Cardiac muscle cell (in vitro differentiated cells and primary cell): ENCODE measurements at regions not wholly inside any gene's neighbourhood (a gene's known extent, or its start where the extent isn't known, plus 50 kb on each side); places are given as distances from the start of the nearest gene placed in this dataset.

Source experiments
- DNase-seq, 2 donors: peaks; one replicate each; pipeline versions ENCODE4 v3.0.0 to v3.0.0-alpha.2; 2010 to 2017; ENCODE audit warnings: low read depth in 1 of 2, low spot score in 1 of 2
- H3K27ac ChIP-seq: fragments of 200-600 bp; sonication (generic); 2 replicates; pipeline ENCODE4 v1.5.1; 2016
- H3K27me3 ChIP-seq: fragments of 200-600 bp; sonication (generic); 2 replicates; pipeline ENCODE4 v1.6.0; 2016; ENCODE audit warnings: control low read depth
- H3K36me3 ChIP-seq: fragments of 200-600 bp; sonication (generic); 2 replicates; pipeline ENCODE4 v1.5.1; 2016; ENCODE audit warnings: control low read depth
- H3K4me1 ChIP-seq: fragments of 200-600 bp; sonication (generic); 2 replicates; pipeline ENCODE4 v1.8.1; 2017; ENCODE audit warnings: low read depth, mild to moderate bottlenecking, mixed run types
- H3K4me3 ChIP-seq: fragments of 200-600 bp; sonication (generic); 2 replicates; pipeline ENCODE4 v1.5.1; 2016; ENCODE audit warnings: mild to moderate bottlenecking
- H3K9me3 ChIP-seq: fragments of 200-600 bp; sonication (generic); 2 replicates; pipeline ENCODE4 v1.5.1; 2017; ENCODE audit warnings: low read depth, mild to moderate bottlenecking, control low read depth
- TF ChIP-seq, protein P1 (sequence below): IDR thresholded peaks from 2 replicates; pipeline ENCODE4 v1.5.1; 2012; ENCODE audit warnings: low read depth, mild to moderate bottlenecking, low read length

DNA sequence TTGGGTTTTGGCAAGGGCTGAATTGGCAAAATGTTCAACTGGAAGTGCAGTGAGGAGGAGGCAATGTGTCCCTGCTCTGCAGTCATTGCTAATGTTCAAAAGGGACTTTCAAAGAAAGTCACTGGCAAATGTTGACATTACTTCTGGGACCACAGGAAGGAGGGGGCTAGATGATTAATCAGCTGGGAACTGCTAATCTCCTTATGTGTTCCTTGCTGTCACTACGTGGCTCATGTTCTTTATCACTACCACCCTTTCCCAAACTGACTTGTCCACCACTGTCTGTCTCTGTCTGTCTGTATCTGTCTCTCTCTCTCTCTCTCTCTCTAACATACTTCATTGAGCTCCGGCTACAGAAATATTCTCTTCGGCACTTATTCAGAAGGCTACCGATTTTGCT, 86.9 kb upstream of the MTPN start:
- TF ChIP-seq, protein P1, sequence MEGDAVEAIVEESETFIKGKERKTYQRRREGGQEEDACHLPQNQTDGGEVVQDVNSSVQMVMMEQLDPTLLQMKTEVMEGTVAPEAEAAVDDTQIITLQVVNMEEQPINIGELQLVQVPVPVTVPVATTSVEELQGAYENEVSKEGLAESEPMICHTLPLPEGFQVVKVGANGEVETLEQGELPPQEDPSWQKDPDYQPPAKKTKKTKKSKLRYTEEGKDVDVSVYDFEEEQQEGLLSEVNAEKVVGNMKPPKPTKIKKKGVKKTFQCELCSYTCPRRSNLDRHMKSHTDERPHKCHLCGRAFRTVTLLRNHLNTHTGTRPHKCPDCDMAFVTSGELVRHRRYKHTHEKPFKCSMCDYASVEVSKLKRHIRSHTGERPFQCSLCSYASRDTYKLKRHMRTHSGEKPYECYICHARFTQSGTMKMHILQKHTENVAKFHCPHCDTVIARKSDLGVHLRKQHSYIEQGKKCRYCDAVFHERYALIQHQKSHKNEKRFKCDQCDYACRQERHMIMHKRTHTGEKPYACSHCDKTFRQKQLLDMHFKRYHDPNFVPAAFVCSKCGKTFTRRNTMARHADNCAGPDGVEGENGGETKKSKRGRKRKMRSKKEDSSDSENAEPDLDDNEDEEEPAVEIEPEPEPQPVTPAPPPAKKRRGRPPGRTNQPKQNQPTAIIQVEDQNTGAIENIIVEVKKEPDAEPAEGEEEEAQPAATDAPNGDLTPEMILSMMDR: no peak
- H3K4me3 ChIP-seq: no peak overlapping the region
- no peak overlapping the region for H3K27ac ChIP-seq
- no peaks in the 10 kb centered on the region for H3K27me3 ChIP-seq
- peaks cover 26% of the 10 kb centered on the region for H3K4me1 ChIP-seq
- no peaks in the 10 kb centered on the region for H3K36me3 ChIP-seq
- no peak for DNase-seq
- H3K9me3 ChIP-seq: no peaks in the 10 kb centered on the region

DNA sequence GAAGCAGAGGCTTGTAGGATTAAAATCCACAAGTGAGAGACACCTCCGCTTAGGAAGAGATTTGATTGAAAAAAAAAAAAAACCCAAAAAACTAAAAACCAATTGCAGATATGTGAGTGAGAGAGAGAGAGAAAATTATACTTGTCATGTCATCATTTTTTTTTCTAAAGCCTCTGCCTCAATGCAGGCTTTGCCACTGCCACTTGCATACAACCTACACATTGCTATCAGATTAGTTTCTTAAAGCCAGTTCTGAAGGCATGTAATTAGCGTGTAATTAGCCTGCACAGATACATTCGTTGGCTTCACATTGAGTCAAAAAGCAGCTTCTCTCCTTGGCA, 86.1 kb upstream of the MTPN start:
- peaks cover 34% of the 10 kb centered on the region for H3K4me1 ChIP-seq
- no peaks in the 10 kb centered on the region for H3K36me3 ChIP-seq
- no peak overlapping the region for H3K4me3 ChIP-seq
- no peaks in the 10 kb centered on the region for H3K27me3 ChIP-seq
- no peaks in the 10 kb centered on the region for H3K9me3 ChIP-seq
- DNase-seq: no peak
- H3K27ac ChIP-seq: no peak overlapping the region
- TF ChIP-seq, protein P1: no peak

DNA sequence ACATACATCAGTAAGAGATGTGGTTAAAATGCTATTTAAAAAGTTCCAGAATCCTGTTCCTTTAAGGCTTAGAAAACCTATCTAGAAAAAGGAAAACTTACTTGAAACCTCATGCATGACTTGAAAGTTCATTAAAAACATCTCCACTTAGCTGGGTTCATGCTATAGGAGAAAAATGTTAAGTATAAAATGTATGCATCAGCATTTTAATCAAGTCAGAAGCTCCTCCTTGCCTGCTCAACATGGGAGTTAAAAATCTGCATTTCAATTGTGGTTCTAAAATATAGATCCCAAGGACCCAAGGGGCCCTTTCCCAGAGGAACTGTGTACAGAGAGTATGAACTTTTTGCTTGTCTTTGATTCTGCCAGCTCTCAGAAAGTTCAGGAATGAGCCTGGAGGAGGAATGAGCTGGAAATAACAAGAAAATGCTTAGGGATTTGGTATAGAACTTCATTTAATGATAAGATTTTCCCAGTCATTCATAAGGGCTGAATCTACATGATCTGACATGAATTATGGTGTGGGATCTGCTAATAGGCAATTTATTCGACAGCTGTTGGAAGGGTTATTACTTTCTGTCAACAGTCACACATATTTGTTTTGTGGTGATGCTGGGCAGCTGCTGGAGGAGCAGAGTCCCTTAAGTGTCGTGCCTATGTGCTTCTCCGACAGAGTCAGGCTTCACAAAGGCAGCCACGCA, 85.6 kb upstream of the MTPN start:
- H3K36me3 ChIP-seq: no peaks in the 10 kb centered on the region
- no peak for DNase-seq
- peaks cover 34% of the 10 kb centered on the region for H3K4me1 ChIP-seq
- no peak overlapping the region for H3K4me3 ChIP-seq
- H3K27ac ChIP-seq: peak overlapping the region; percentile 50
- TF ChIP-seq, protein P1: no peak
- H3K9me3 ChIP-seq: no peaks in the 10 kb centered on the region
- H3K27me3 ChIP-seq: no peaks in the 10 kb centered on the region

DNA sequence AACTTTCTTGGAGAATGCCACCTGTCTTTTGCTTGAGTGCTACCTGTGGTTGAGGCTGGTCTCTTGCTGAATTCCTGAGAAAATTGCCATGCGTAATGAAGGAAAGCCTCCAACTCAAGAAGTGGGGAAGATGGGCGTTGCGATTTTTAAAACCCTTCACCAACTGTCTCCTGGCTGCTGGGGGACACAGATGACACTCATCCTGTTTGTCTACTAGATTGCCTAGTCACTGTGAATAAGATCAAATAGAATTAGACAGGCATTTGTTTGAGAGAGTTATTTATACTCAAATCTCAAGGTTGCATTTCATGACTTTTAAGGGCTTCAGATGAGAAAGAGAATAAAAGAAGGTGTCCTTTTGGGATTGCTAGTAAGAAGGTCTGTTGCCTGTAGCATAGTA, 84.3 kb upstream of the MTPN start:
- TF ChIP-seq, protein P1: no peak

DNA sequence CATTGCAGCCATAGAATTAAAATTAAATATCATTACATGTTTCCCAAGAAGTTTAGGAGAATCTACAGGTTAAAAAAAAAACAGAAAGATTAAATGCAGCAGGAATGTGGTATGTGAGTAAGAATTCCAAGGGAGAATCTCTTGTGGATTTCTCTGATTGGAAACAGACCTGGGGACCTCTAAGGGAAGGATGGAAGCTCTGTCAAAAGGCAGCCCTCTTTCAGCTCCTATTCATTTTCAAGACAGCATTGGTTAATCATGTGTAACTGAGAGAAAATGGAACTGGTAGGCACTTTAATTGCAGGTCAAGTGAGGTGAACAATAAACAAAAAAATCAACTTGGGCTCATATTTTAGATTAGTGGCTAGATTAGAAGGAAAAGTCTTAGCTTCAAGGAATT, 81.4 kb upstream of the MTPN start:
- H3K4me3 ChIP-seq: no peak overlapping the region
- peaks cover 23% of the 10 kb centered on the region for H3K4me1 ChIP-seq
- no peaks in the 10 kb centered on the region for H3K9me3 ChIP-seq
- H3K36me3 ChIP-seq: no peaks in the 10 kb centered on the region
- H3K27ac ChIP-seq: peak overlapping the region; percentile 24
- DNase-seq: no peak
- TF ChIP-seq, protein P1: no peak
- no peaks in the 10 kb centered on the region for H3K27me3 ChIP-seq

More for the DNA sequence above, 84.3 kb upstream of the MTPN start:
- H3K27me3 ChIP-seq: no peaks in the 10 kb centered on the region
- no peak overlapping the region for H3K4me3 ChIP-seq
- no peaks in the 10 kb centered on the region for H3K36me3 ChIP-seq
- DNase-seq: no peak
- no peak overlapping the region for H3K27ac ChIP-seq
- H3K4me1 ChIP-seq: peaks cover 34% of the 10 kb centered on the region
- no peaks in the 10 kb centered on the region for H3K9me3 ChIP-seq
